ENCODE measurements at regions not wholly inside any gene's neighbourhood (a gene's known extent, or its start where the extent isn't known, plus 50 kb on each side); places are given as distances from the start of the nearest gene placed in this dataset.

DNA sequence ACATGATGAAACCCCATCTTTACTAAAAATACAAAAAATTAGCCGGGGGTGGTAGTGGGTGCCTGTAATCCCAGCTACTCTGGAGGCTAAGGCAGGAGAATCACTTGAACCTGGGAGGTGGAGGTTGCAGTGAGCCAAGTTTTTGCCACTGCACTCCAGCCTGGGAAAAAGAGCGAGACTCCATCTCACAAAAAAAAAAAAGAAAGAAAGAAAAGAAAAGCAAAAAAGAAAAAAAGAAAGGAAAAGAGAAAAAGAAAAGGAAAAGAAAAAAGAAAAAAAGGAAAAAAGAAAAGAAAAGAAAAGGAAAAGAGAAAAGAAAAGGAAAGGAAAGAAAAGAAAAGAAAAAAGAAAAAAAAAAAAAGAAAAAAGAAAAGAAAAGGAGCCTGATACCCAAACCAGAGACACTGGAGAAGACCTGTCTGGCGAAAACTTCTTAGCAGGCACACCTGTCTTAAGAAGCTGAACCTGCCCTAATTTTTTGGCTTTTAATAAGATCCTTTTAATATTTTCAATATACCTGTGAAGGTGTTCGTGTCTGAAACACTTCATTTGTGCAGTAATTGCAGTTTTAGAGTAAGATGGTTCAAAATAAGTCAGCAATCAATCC is 164.7 kb upstream of the IRX2 start:
- SMC1A ChIA-PET (ENCODE audit: uncharacterized antibody, unreplicated experiment), result no interaction called here
- CTCF ChIA-PET, result no interaction called here
- no TSS peak for BruUV-seq (replicated peaks)
- Histone ChIP-seq H3K36me3 (ENCODE audit: control insufficient read depth in 2 of 2, insufficient read depth in 2 of 2, low read length in 1 of 2) (no peaks in the 10 kb centered on the region), H3K27ac (ENCODE audit: control insufficient read depth, insufficient read depth) (no peak overlapping the region), H3K79me2 (ENCODE audit: control insufficient read depth, insufficient read depth, low read length) (no peaks in the 10 kb centered on the region), H3K9me3 (replicated peaks; ENCODE audit: control insufficient read depth, insufficient read depth, low read length) (no peaks in the 10 kb centered on the region; the same call in 2 of the 3 replicates), H4K20me1 (ENCODE audit: control insufficient read depth, insufficient read depth) (no peaks in the 10 kb centered on the region), H3K4me1 (ENCODE audit: control insufficient read depth, insufficient read depth, low read length) (no peaks in the 10 kb centered on the region), H3K9ac (ENCODE audit: control insufficient read depth, insufficient read depth, low read length) (no peak overlapping the region), H3K4me3 (no peak overlapping the region), H3K4me2 (ENCODE audit: control insufficient read depth, insufficient read depth) (no peak overlapping the region), H3K27me3 (replicated peaks in 1 of 2; ENCODE audit: control insufficient read depth in 2 of 2, insufficient read depth in 2 of 2, low read length in 1 of 2) (no peaks in the 10 kb centered on the region), H2AFZ (ENCODE audit: control insufficient read depth, low read depth, low read length) (no peak overlapping the region)
- POLR2A ChIA-PET, result no interaction called here
- RAD21 ChIA-PET (ENCODE audit: unreplicated experiment), result no interaction called here
- DNase-seq (ENCODE audit: low read depth, low spot score) (no peak), ATAC-seq (no peak), FAIRE-seq (no peak)
- intact Hi-C loops (cut with micrococcal nuclease; ENCODE audit: unreplicated experiment) (no loop called here), in situ Hi-C loops (cut with MboI) (no loop called here)
- WGBS (ENCODE audit: insufficient coverage, insufficient replicate concordance, low lambda C conversion rate, missing lambda C conversion rate), result 26% methylated on average over 3 of the region's 4 CpGs
- TF ChIP-seq NFYB (IDR thresholded peaks at IDR 0.05; ENCODE audit: insufficient read depth, low read depth, low read length) (no peak), SIX5 (IDR thresholded peaks at IDR 0.05; ENCODE audit: low read depth, low read length, severe bottlenecking) (no peak), IRF4 (IDR thresholded peaks at IDR 0.05; ENCODE audit: low read depth, low read length) (no peak), SUPT20H (IDR thresholded peaks at IDR 0.05; ENCODE audit: borderline replicate concordance, control insufficient read depth, low read depth, low read length) (no peak), HDGF (IDR thresholded peaks at IDR 0.05) (no peak), BHLHE40 (IDR thresholded peaks at IDR 0.05; ENCODE audit: borderline replicate concordance in 1 of 2, low read depth in 2 of 2, low read length in 1 of 2) (no peak)
- TF ChIP-seq, protein P1, sequence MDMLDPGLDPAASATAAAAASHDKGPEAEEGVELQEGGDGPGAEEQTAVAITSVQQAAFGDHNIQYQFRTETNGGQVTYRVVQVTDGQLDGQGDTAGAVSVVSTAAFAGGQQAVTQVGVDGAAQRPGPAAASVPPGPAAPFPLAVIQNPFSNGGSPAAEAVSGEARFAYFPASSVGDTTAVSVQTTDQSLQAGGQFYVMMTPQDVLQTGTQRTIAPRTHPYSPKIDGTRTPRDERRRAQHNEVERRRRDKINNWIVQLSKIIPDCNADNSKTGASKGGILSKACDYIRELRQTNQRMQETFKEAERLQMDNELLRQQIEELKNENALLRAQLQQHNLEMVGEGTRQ (IDR thresholded peaks at IDR 0.05; ENCODE audit: borderline replicate concordance, low read depth, low read length), result no peak
